Natural killer cell (primary cell): ENCODE measurements at regions not wholly inside any gene's neighbourhood (a gene's known extent, or its start where the extent isn't known, plus 50 kb on each side); places are given as distances from the start of the nearest gene placed in this dataset.

Experiments
- ATAC-seq, 3 donors: fragments of 150-1000 bp in 2 of 3; fragments of 200-7000 bp in 1 of 3; cut with Tn5 transposase; 1 replicate in 1 of 3; 2 replicates in 2 of 3; pipeline ENCODE4 v1.10.0; 2021; ENCODE audit warnings: mild to moderate bottlenecking in 2 of 3, moderate library complexity in 2 of 3
- DNase-seq, 2 donors: peaks; one replicate each; pipeline versions ENCODE4 v3.0.0 to v3.0.0-alpha.2; 2013 to 2021; ENCODE audit warnings: mixed read lengths in 1 of 2
- H3K27ac ChIP-seq: one replicate; pipeline ENCODE4 v1.5.1; 2013; ENCODE audit warnings: mild to moderate bottlenecking, low read length
- H3K27me3 ChIP-seq: one replicate; pipeline ENCODE4 v1.6.1; 2013; ENCODE audit warnings: low read length; ENCODE audit not compliant: control insufficient read depth, insufficient read depth
- H3K36me3 ChIP-seq: one replicate; pipeline ENCODE4 v1.6.1; 2013; ENCODE audit warnings: low read length; ENCODE audit not compliant: control insufficient read depth, insufficient read depth
- H3K4me1 ChIP-seq: one replicate; pipeline ENCODE4 v1.6.1; 2013; ENCODE audit warnings: low read length; ENCODE audit not compliant: control insufficient read depth, insufficient read depth
- H3K4me3 ChIP-seq: one replicate; pipeline ENCODE4 v1.5.1; 2013; ENCODE audit warnings: low read length
- H3K9me3 ChIP-seq: one replicate; pipeline ENCODE4 v1.6.1; 2013; ENCODE audit warnings: low read length; ENCODE audit not compliant: control insufficient read depth, insufficient read depth
- H3K27ac Mint-ChIP-seq, 2 donors: one replicate each; pipeline ENCODE4 v1.8.0; 2022; ENCODE audit warnings: mild to moderate bottlenecking in 2 of 2, mixed read lengths in 2 of 2, moderate library complexity in 1 of 2
- H3K27me3 Mint-ChIP-seq, 2 donors: one replicate each; pipeline ENCODE4 v1.8.0; 2022; ENCODE audit warnings: low read depth in 2 of 2, mixed read lengths in 2 of 2
- H3K36me3 Mint-ChIP-seq: one replicate; pipeline ENCODE4 v1.8.0; 2022; ENCODE audit warnings: mixed read lengths
- H3K4me1 Mint-ChIP-seq, 2 donors: one replicate each; pipeline ENCODE4 v1.8.0; 2022; ENCODE audit warnings: mixed read lengths in 2 of 2
- H3K4me3 Mint-ChIP-seq: one replicate; pipeline ENCODE4 v1.8.0; 2022; ENCODE audit warnings: mild to moderate bottlenecking, moderate library complexity, mixed read lengths
- H3K9me3 Mint-ChIP-seq, 2 donors: one replicate each; pipeline ENCODE4 v1.8.0; 2022; ENCODE audit warnings: mixed read lengths in 2 of 2
- CTCF ChIP-seq: fragments of 200-600 bp; IDR thresholded peaks from one replicate; pipeline ENCODE4 v1.8.0; 2022; ENCODE audit warnings: antibody characterized with exemption
- WGBS: methylation state at CpG from one replicate; pipeline ENCODE4 v1.1.7; 2013; ENCODE audit warnings: missing lambda C conversion rate; ENCODE audit not compliant: insufficient coverage; 5-methylcytosine and 5-hydroxymethylcytosine counted together
- intact Hi-C: fragments of 100-400 bp; cut with micrococcal nuclease; formaldehyde crosslinking; loops from one replicate; pipeline ENCODE4 v1.14.2; 2022

GRCh38 chr2:125371867-125372266 lies 1284.1 kb upstream of the GYPC start:
- no peak overlapping the region for H3K4me3 ChIP-seq
- no peak overlapping the region for H3K27ac Mint-ChIP-seq
- no peaks in the 10 kb centered on the region for H3K4me1 ChIP-seq
- no peak for TF ChIP-seq CTCF
- H3K36me3 ChIP-seq: no peaks in the 10 kb centered on the region
- no peaks in the 10 kb centered on the region for H3K4me1 Mint-ChIP-seq
- ATAC-seq (no peak), DNase-seq (no peak)
- peaks cover 5% of the 10 kb centered on the region for H3K9me3 ChIP-seq
- H3K9me3 Mint-ChIP-seq: peaks cover 10 to 16% of the 10 kb centered on the region in 2 donors
- no peak overlapping the region for H3K4me3 Mint-ChIP-seq
- H3K27me3 ChIP-seq: no peaks in the 10 kb centered on the region
- H3K27ac ChIP-seq: no peak overlapping the region
- H3K36me3 Mint-ChIP-seq: no peaks in the 10 kb centered on the region
- intact Hi-C loops: no loop called here
- H3K27me3 Mint-ChIP-seq: no peaks in the 10 kb centered on the region

- Mint-ChIP-seq H3K4me3 (no peak overlapping the region), H3K4me1 (no peaks in the 10 kb centered on the region), H3K9me3 (peaks cover 7 to 18% of the 10 kb centered on the region in 2 donors), H3K27ac (no peak overlapping the region), H3K27me3 (no peaks in the 10 kb centered on the region), H3K36me3 (no peaks in the 10 kb centered on the region)
- no peak overlapping the region for H3K27ac ChIP-seq
- H3K36me3 ChIP-seq: no peaks in the 10 kb centered on the region
- no peaks in the 10 kb centered on the region for H3K27me3 ChIP-seq
- no peak for DNase-seq
- 36% methylated on average over 1 of the region's 1 CpG for WGBS
- ATAC-seq: no peak
- H3K4me3 ChIP-seq: no peak overlapping the region
- intact Hi-C loops: no loop called here
- TF ChIP-seq CTCF: no peak
- H3K9me3 ChIP-seq: peaks cover 9% of the 10 kb centered on the region
- H3K4me1 ChIP-seq: no peaks in the 10 kb centered on the region
Measured at GRCh38 chr2:125373293-125373692, 1282.7 kb upstream of the GYPC start.

GRCh38 chr2:125386074-125386473 lies 1269.9 kb upstream of the GYPC start:
- TF ChIP-seq CTCF: no peak
- Mint-ChIP-seq H3K27ac (no peak overlapping the region), H3K4me3 (no peak overlapping the region), H3K4me1 (no peaks in the 10 kb centered on the region), H3K27me3 (no peaks in the 10 kb centered on the region), H3K9me3 (peaks cover 14 to 16% of the 10 kb centered on the region in 2 donors), H3K36me3 (no peaks in the 10 kb centered on the region)
- Histone ChIP-seq H3K9me3 (no peaks in the 10 kb centered on the region), H3K27ac (no peak overlapping the region), H3K36me3 (no peaks in the 10 kb centered on the region), H3K27me3 (no peaks in the 10 kb centered on the region), H3K4me1 (no peaks in the 10 kb centered on the region), H3K4me3 (no peak overlapping the region)
- WGBS: 78% methylated on average over 7 of the region's 7 CpGs
- ATAC-seq (no peak), DNase-seq (no peak)
- intact Hi-C loops: no loop called here

- Histone ChIP-seq H3K9me3 (peaks cover 3% of the 10 kb centered on the region), H3K4me3 (no peak overlapping the region), H3K27ac (no peak overlapping the region), H3K4me1 (no peaks in the 10 kb centered on the region), H3K36me3 (no peaks in the 10 kb centered on the region), H3K27me3 (no peaks in the 10 kb centered on the region)
- H3K36me3 Mint-ChIP-seq: no peaks in the 10 kb centered on the region
- DNase-seq: no peak
- no peak overlapping the region for H3K27ac Mint-ChIP-seq
- no peak for ATAC-seq
- intact Hi-C loops: no loop called here
- no peak overlapping the region for H3K4me3 Mint-ChIP-seq
- H3K27me3 Mint-ChIP-seq: no peaks in the 10 kb centered on the region
- H3K9me3 Mint-ChIP-seq: peaks cover 0 to 4% of the 10 kb centered on the region in 2 donors
- no peak for TF ChIP-seq CTCF
- WGBS: 79% methylated on average over 4 of the region's 4 CpGs
- no peaks in the 10 kb centered on the region for H3K4me1 Mint-ChIP-seq
Measured at GRCh38 chr2:125397535-125398251, 1258.3 kb upstream of the GYPC start.
